Colonic mucosa (tissue), 4 donors: ENCODE measurements at regions not wholly inside any gene's neighbourhood (a gene's known extent, or its start where the extent isn't known, plus 50 kb on each side); places are given as distances from the start of the nearest gene placed in this dataset.

Experiments used
- DNase-seq: peaks from one replicate; pipeline ENCODE4 v3.0.0-alpha.2; 2020
- H3K27ac ChIP-seq: fragments of 200-600 bp; one replicate; pipeline ENCODE4 v1.8.0; 2021
- H3K27me3 ChIP-seq: fragments of 200-600 bp; one replicate; pipeline ENCODE4 v1.8.0; 2021
- H3K36me3 ChIP-seq: fragments of 200-600 bp; one replicate; pipeline ENCODE4 v1.8.0; 2021
- H3K4me1 ChIP-seq: fragments of 200-600 bp; one replicate; pipeline ENCODE4 v1.8.0; 2021; ENCODE audit warnings: mild to moderate bottlenecking
- H3K4me3 ChIP-seq: fragments of 200-600 bp; one replicate; pipeline ENCODE4 v1.8.0; 2021
- H3K9ac ChIP-seq, 2 donors: one replicate each; pipeline ENCODE4 v1.7.0; 2013; ENCODE audit warnings: control low read depth in 2 of 2, low read depth in 2 of 2, low read length in 2 of 2
- H3K9me3 ChIP-seq: fragments of 200-600 bp; one replicate; pipeline ENCODE4 v1.8.0; 2021
- intact Hi-C: fragments of 100-400 bp; cut with DNase I; formaldehyde crosslinking; loops from one replicate; pipeline ENCODE4 v1.14.1; 2022
- TF ChIP-seq, protein P1 (sequence below): fragments of 200-600 bp; IDR thresholded peaks from one replicate; pipeline ENCODE4 v1.8.0; 2022; ENCODE audit warnings: antibody characterized with exemption, mild to moderate bottlenecking
- donor health status: healthy.
- donor health status: DM: no; HTN: no; CAD: no.
- donor health status: DM: no; HTN: no; CAD: no.

DNA sequence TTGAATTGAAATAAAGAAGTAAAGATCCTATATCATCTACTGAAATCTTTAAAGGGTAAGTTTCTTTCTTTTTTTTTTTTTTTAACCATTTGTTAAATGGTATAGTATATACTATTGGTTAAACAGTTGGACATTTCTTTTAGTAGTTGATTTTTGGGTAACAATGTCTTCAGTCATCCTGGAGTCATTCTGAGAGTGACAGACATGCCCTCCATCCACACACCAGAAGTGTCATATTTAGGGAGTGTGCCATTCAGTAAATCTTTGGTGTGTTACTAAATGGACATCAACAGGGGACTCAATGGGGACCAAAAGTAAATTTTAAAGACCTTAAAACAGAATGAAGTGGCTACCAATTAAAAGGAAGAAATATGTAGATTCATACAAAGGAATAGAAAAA, 50.8 kb upstream of the SLC39A10 start:
- no peaks in the 10 kb centered on the region for H3K9me3 ChIP-seq
- no peaks in the 10 kb centered on the region for H3K4me1 ChIP-seq
- TF ChIP-seq, protein P1, sequence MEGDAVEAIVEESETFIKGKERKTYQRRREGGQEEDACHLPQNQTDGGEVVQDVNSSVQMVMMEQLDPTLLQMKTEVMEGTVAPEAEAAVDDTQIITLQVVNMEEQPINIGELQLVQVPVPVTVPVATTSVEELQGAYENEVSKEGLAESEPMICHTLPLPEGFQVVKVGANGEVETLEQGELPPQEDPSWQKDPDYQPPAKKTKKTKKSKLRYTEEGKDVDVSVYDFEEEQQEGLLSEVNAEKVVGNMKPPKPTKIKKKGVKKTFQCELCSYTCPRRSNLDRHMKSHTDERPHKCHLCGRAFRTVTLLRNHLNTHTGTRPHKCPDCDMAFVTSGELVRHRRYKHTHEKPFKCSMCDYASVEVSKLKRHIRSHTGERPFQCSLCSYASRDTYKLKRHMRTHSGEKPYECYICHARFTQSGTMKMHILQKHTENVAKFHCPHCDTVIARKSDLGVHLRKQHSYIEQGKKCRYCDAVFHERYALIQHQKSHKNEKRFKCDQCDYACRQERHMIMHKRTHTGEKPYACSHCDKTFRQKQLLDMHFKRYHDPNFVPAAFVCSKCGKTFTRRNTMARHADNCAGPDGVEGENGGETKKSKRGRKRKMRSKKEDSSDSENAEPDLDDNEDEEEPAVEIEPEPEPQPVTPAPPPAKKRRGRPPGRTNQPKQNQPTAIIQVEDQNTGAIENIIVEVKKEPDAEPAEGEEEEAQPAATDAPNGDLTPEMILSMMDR, result no peak
- H3K27ac ChIP-seq, result no peak overlapping the region
- no peak overlapping the region for H3K4me3 ChIP-seq
- no peak overlapping the region for H3K9ac ChIP-seq
- H3K36me3 ChIP-seq, result no peaks in the 10 kb centered on the region
- H3K27me3 ChIP-seq, result no peaks in the 10 kb centered on the region
- DNase-seq, result no peak
- intact Hi-C loops, result no loop called here

GRCh38 chr2:195604706-195605105, 52.3 kb upstream of the SLC39A10 start:
- H3K36me3 ChIP-seq, result no peaks in the 10 kb centered on the region
- intact Hi-C loops, result no loop called here

DNA sequence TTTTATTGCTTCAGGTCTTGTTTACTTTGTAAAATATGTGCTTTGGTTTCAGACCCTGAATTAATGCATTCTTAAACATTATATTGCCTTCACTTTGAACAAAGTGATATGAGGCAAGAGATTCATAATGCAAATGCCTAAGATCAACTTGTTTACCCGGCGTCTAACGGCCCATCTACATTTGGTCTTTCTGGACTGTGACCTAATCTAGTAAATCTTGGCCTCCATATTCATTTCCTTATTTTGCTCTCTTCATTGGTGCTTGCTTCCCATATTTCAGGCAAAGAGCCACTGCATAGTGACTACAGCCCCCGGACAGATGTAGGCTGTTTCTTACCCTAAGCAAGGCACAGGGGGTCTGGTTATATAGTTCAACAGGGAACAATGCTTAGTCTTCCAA, 53.0 kb upstream of the SLC39A10 start:
- Histone ChIP-seq H3K27me3 (no peaks in the 10 kb centered on the region), H3K9ac (no peak overlapping the region), H3K4me3 (no peak overlapping the region), H3K36me3 (no peaks in the 10 kb centered on the region), H3K27ac (no peak overlapping the region), H3K4me1 (no peaks in the 10 kb centered on the region), H3K9me3 (no peaks in the 10 kb centered on the region)
- intact Hi-C loops, result no loop called here
- DNase-seq, result no peak
- TF ChIP-seq, protein P1, result no peak

More at GRCh38 chr2:195604706-195605105, 52.3 kb upstream of the SLC39A10 start:
- no peak overlapping the region for H3K9ac ChIP-seq
- no peaks in the 10 kb centered on the region for H3K9me3 ChIP-seq
- no peaks in the 10 kb centered on the region for H3K27me3 ChIP-seq
- no peak for DNase-seq
- TF ChIP-seq, protein P1, result no peak
- no peaks in the 10 kb centered on the region for H3K4me1 ChIP-seq
- H3K4me3 ChIP-seq, result no peak overlapping the region
- H3K27ac ChIP-seq, result no peak overlapping the region

DNA sequence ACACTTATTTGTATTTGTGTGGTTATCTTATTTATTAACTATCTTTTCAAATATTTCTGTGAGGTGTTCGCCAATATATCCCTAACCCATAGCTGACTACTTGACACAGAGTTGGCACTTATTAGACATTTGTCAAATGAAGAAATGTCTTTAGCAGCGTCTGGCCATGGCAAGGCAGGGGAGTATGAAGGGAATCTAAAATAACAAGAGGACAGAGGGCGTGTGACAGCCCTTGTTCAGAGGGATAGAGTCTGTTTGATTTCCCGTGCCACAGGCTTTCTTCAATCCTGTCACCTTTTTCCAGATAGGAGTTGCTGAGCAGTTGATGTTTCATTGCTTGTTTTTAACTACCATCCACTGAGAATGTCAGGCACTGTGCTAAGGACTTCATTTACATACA, 53.6 kb upstream of the SLC39A10 start:
- H3K27me3 ChIP-seq, result no peaks in the 10 kb centered on the region
- no peak overlapping the region for H3K4me3 ChIP-seq
- no peaks in the 10 kb centered on the region for H3K36me3 ChIP-seq
- H3K4me1 ChIP-seq, result no peaks in the 10 kb centered on the region
- no peaks in the 10 kb centered on the region for H3K9me3 ChIP-seq
- no peak overlapping the region for H3K27ac ChIP-seq
- no peak overlapping the region for H3K9ac ChIP-seq
- TF ChIP-seq, protein P1, result no peak
- intact Hi-C loops, result no loop called here
- no peak for DNase-seq

GRCh38 chr2:195602687-195603086, 54.3 kb upstream of the SLC39A10 start:
- no peak overlapping the region for H3K4me3 ChIP-seq
- DNase-seq, result no peak
- H3K27ac ChIP-seq, result no peak overlapping the region
- TF ChIP-seq, protein P1, result no peak
- H3K27me3 ChIP-seq, result no peaks in the 10 kb centered on the region
- no peaks in the 10 kb centered on the region for H3K9me3 ChIP-seq
- H3K4me1 ChIP-seq, result no peaks in the 10 kb centered on the region
- H3K36me3 ChIP-seq, result no peaks in the 10 kb centered on the region
- no peak overlapping the region for H3K9ac ChIP-seq
- intact Hi-C loops, result no loop called here

GRCh38 chr2:195601361-195601760, 55.7 kb upstream of the SLC39A10 start:
- no peak for DNase-seq
- TF ChIP-seq, protein P1, result no peak
- H3K9me3 ChIP-seq, result no peaks in the 10 kb centered on the region
- no peak overlapping the region for H3K27ac ChIP-seq
- H3K4me1 ChIP-seq, result no peaks in the 10 kb centered on the region
- H3K27me3 ChIP-seq, result no peaks in the 10 kb centered on the region
- intact Hi-C loops, result no loop called here
- no peak overlapping the region for H3K4me3 ChIP-seq
- no peaks in the 10 kb centered on the region for H3K36me3 ChIP-seq
- no peak overlapping the region for H3K9ac ChIP-seq
